Urinary bladder (tissue), 3 donors: ENCODE measurements at regions not wholly inside any gene's neighbourhood (a gene's known extent, or its start where the extent isn't known, plus 50 kb on each side); places are given as distances from the start of the nearest gene placed in this dataset.

Experiments used
- DNase-seq: peaks from one replicate; pipeline ENCODE4 v3.0.0-alpha.2; 2015; ENCODE audit errors: extremely low spot score
- H3K27ac ChIP-seq: one replicate; pipeline ENCODE4 v1.5.1; 2013; ENCODE audit warnings: low read depth, mild to moderate bottlenecking, moderate library complexity
- H3K36me3 ChIP-seq: one replicate; pipeline ENCODE4 v1.6.1; 2013; ENCODE audit warnings: mild to moderate bottlenecking, moderate library complexity; ENCODE audit not compliant: insufficient read depth
- H3K4me1 ChIP-seq: one replicate; pipeline ENCODE4 v1.6.1; 2013; ENCODE audit warnings: mild to moderate bottlenecking, moderate library complexity; ENCODE audit not compliant: insufficient read depth
- H3K4me3 ChIP-seq: one replicate; pipeline ENCODE4 v1.5.1; 2013; ENCODE audit warnings: low read depth, low read length
- WGBS: extraction: QIAGEN DNeasy Blood & Tissue Kit; methylation state at CpG from one replicate; pipeline ENCODE4 v1.1.7; 2013; 5-methylcytosine and 5-hydroxymethylcytosine counted together
- donor health status: healthy with polysubstance abuse.
- donor health status: healthy.

DNA sequence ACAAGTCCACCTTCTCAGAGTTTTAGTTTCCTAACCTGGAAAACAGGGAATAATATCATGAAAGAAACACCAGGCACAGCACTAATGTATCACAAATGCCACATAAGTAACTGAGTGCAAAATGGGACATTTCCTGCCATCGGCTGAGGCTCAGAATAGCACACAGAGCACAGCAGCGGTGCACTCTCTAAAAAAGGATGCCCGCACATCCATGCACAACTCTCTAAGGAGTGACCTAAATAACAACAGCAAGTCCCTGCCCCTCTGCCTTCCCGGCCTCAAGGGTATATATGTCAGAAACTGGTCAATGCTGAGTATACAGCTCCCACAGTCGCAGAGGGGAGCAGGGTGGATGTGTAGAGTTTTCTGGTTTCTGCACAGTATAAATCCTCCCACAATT, 100.1 kb upstream of the ERG start:
- Histone ChIP-seq H3K27ac (no peak overlapping the region), H3K36me3 (no peaks in the 10 kb centered on the region), H3K4me1 (no peaks in the 10 kb centered on the region), H3K4me3 (no peak overlapping the region)
- 85% methylated on average over 5 of the region's 5 CpGs for WGBS
- DNase-seq: no peak

DNA sequence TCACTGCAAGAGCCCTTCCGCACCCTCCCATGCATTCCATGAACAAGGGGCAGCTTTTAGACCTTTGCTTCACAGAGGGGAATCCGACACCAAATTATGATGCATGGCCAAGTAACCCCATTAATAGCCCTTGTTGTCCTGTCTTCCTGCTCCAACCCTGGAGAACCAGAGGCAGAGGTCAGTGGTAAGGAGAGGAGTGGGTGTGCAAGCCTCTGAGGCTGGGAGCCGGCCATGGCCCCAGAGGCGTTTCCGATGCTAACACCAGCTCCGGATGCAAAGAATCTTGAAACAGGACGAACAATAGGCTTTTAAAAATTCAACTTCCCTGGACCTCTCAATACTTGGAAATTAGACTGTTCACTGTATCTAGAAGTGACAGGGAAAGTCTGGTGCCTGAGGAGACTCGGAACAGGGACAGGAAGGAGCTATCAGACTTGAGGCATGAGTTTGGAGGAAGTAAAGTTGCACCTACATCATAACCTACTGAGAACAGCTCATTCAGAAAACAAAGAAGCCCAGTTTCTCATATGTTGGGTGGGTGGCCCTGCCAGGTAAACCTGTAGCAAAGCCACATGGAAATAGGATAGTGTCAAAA, 101.2 kb upstream of the ERG start:
- no peaks in the 10 kb centered on the region for H3K36me3 ChIP-seq
- no peak overlapping the region for H3K27ac ChIP-seq
- H3K4me3 ChIP-seq: no peak overlapping the region
- WGBS: 84% methylated on average over 8 of the region's 8 CpGs
- H3K4me1 ChIP-seq: no peaks in the 10 kb centered on the region
- DNase-seq: no peak

DNA sequence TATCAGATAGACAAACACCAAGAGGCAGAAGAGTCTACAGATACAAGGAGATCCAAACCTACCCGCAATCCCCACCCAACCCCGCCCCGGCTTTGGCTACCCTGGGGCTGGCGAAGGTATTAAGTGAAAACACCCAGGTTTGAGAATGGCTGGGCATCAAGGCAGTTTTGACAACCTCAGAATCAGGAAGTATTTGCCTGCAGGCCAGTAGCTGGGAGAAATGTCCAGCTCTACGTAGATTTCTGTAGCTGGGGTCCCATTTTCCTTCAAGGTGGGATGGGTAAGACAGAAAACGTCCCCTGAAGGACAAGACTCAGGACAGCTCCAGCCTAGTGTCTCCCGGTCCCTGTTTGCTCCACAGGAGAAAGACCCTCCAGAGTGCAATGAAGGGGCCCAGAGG, 101.8 kb upstream of the ERG start:
- WGBS: 95% methylated on average over 7 of the region's 7 CpGs
- no peak overlapping the region for H3K27ac ChIP-seq
- H3K4me3 ChIP-seq: no peak overlapping the region
- DNase-seq: no peak
- H3K36me3 ChIP-seq: no peaks in the 10 kb centered on the region
- H3K4me1 ChIP-seq: no peaks in the 10 kb centered on the region

DNA sequence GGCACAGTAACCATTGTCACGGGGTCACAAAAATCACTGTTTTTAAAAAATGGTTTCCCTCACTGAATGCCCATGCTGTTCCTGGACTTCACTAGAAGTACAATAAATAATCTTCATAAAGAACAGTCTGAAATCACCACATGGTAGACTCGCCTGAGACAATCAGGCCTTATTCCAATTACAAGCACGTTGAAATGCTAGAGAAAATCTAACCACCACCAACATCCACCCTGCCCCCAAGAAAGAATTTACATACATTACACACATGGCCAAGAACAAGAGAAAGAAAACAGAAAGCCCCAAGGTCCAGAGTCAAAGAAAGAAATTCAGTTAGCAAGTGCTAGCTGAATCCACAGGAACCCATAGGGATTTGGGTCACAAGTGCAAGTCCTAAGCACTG, 107.0 kb upstream of the ERG start:
- H3K36me3 ChIP-seq: no peaks in the 10 kb centered on the region
- no peaks in the 10 kb centered on the region for H3K4me1 ChIP-seq
- H3K4me3 ChIP-seq: no peak overlapping the region
- no peak overlapping the region for H3K27ac ChIP-seq
- no peak for DNase-seq
- 87% methylated on average over 3 of the region's 3 CpGs for WGBS

DNA sequence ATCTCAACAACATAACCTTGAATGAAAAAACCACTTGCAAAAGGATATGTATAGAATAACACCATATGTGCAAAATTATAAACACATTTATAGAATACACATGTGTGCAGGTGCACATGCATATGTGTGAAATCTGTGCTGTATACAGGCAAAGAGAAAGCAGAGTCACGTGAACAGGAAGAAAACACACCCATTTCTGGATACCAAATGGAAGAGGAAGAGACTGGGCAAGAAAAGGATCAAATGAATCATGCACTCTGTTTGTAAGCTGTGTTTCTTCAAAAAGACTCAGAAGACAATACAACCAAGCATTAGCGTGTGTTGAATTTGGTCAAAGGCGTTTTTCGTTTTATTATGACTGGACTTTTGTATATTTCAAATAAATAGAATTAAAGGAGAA, 111.3 kb upstream of the ERG start:
- Histone ChIP-seq H3K27ac (no peak overlapping the region), H3K36me3 (no peaks in the 10 kb centered on the region), H3K4me1 (no peaks in the 10 kb centered on the region), H3K4me3 (no peak overlapping the region)
- DNase-seq: no peak
- 80% methylated on average over 4 of the region's 4 CpGs for WGBS

DNA sequence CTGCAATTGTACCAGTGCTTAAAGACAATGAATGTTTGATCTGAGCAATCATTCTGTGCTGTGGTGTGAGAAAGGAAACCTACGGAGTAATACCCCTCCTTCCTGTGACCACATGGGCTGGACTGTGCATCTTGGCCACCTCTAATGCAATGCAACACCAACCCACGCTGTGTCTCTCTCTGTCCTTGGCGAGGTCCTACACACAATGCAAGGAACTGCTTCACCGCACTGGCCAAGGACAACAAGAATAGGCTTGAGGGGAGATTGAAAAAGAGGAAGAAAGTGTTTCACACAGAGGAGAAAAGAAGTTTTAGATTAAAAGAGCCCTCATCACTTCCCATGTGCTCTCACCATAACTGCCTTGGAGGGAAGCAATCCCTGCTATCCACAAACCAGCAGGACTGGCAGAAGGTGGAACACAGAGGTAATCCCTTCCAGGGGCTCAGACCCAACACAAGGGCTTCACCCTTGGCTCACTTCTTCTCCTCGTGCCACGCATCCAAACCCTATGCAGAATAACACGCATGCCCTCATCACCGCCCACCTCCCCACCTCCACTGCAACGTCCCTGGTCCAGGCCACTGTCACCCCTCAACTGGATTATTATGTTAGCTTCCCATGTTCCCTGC, 112.5 kb upstream of the ERG start:
- DNase-seq: no peak
- WGBS: 93% methylated on average over 9 of the region's 9 CpGs
- H3K27ac ChIP-seq: no peak overlapping the region
- no peaks in the 10 kb centered on the region for H3K36me3 ChIP-seq
- no peak overlapping the region for H3K4me3 ChIP-seq
- no peaks in the 10 kb centered on the region for H3K4me1 ChIP-seq

DNA sequence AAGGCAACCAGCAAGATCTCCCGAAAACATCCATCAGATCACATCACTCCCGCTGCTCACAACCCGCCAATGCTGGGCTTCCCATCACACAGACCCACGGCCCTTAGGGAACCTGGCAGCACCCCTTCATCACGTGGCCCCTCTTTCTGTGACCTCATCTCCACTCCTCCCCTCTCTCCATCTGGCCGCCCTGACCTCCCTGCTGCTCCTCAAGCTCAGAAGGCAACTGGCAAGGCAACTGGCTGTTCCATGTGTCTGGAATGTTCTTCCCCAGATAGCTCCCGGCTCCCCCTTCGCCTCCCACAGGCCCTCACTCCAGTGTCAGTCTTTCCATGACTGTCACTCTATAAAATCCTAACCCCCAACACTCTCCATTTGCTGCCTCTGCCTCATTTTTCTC, 113.0 kb upstream of the ERG start:
- Histone ChIP-seq H3K27ac (no peak overlapping the region), H3K36me3 (no peaks in the 10 kb centered on the region), H3K4me1 (no peaks in the 10 kb centered on the region), H3K4me3 (no peak overlapping the region)
- DNase-seq: no peak
- 67% methylated on average over 8 of the region's 8 CpGs for WGBS

DNA sequence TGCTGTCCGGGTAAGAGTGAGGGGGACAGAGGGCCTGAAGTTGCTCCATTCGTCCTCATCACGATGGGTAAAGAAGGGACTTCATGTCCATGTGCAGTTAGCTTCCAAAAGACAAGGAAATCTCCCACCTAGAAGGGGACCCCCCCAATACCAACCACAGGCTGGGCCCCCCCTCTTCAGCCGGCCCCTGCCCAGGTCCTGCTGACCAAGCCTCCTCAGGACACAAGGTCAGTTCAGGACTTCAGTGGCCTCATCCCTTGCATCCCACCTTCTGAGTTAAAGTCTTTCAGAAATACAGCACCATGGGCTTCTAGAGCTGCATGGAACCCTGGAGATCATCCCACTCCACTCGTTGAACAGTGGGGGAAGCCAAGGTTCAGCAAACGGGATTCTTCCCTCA, 115.4 kb upstream of the ERG start:
- 93% methylated on average over 6 of the region's 6 CpGs for WGBS
- Histone ChIP-seq H3K36me3 (no peaks in the 10 kb centered on the region), H3K4me1 (no peaks in the 10 kb centered on the region), H3K4me3 (no peak overlapping the region), H3K27ac (no peak overlapping the region)
- DNase-seq: no peak

DNA sequence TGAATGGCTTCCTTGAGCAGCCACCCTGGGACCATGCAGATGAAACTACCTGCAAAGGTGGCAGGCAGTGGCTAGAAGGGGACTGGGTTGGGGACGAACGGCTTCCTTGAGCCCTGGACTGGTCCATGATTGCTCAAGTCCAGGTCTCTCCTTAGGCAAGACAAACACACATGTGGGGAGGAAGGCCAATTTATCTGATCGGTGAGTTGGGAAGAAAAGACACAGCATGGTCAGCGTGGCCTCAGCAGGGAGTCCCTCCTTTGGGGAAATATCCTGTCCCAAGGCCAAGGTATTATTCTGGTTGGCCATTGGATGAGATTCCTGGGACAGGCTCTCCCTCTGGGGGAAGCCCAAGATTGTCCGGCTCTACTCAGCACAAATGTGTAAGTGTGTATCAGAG, 116.3 kb upstream of the ERG start:
- WGBS: 93% methylated on average over 5 of the region's 5 CpGs
- Histone ChIP-seq H3K4me3 (no peak overlapping the region), H3K27ac (no peak overlapping the region), H3K36me3 (no peaks in the 10 kb centered on the region), H3K4me1 (no peaks in the 10 kb centered on the region)
- DNase-seq: no peak

DNA sequence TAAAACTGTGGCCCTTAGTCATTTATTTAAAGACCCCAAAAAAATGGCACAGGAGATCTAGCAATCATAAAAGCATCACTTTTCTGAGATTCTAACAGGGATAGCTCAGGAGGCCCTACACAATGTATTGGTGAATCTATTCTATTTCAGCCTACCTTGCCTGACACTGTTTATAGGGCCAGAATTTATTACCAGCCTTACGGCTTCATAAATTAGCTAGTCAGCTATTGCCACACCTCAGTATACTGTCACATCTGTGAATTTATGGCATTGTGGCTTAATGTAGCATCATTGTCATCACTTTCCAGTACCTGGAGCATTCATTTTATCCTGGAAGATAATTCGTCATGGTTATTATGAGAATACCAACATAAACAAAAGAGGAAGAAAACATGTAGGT, 121.2 kb upstream of the ERG start:
- H3K4me3 ChIP-seq: no peak overlapping the region
- WGBS: 69% methylated on average over 2 of the region's 2 CpGs
- no peaks in the 10 kb centered on the region for H3K4me1 ChIP-seq
- H3K27ac ChIP-seq: no peak overlapping the region
- H3K36me3 ChIP-seq: no peaks in the 10 kb centered on the region
- DNase-seq: no peak

DNA sequence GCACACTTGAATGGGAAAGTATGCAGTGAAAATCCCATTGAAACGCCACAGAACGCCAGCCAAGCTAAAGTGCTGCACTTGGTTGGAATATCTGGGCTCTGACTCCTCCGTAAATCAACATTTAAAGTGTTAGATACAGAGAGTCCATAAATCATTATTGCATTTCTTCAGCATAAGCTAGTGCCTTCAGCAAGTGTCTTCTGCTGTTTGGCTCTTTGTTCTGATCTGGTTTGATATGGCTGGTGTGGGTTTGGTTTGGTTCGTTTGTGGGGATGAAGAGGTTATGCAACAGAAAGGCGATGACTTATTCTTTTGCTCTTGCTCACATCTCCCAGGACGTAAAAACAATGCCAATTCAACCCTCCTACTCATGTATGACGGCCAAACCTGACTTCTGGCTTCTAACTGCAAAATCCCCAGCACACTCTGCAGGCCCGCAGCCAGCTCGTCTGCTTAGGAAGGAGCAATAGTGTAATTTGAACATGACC, 121.8 kb upstream of the ERG start:
- no peaks in the 10 kb centered on the region for H3K4me1 ChIP-seq
- no peaks in the 10 kb centered on the region for H3K36me3 ChIP-seq
- no peak overlapping the region for H3K4me3 ChIP-seq
- peak; percentile 51 for DNase-seq
- no peak overlapping the region for H3K27ac ChIP-seq
- WGBS: 39% methylated on average over 9 of the region's 9 CpGs

DNA sequence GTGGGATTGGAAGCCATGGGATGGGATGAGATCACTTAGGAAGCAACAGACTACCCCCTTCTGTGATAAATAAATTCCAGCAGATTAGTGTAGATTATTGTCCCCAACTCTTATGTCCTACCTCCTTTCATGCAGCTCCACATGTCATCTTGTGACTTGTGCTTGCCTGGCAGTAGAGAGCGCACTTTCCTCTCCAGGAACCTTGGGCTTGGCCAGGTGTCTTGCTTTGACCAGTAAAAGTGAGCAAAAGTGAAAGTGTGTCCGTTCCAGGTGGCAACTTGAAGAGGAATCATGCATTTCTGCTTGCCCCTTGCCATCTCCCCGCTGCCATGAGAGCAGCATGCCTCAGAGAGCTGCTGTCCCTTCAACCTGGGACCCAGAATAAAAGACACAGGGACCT, 122.9 kb upstream of the ERG start:
- Histone ChIP-seq H3K36me3 (no peaks in the 10 kb centered on the region), H3K27ac (no peak overlapping the region), H3K4me1 (no peaks in the 10 kb centered on the region), H3K4me3 (no peak overlapping the region)
- no peak for DNase-seq
- 93% methylated on average over 3 of the region's 3 CpGs for WGBS

DNA sequence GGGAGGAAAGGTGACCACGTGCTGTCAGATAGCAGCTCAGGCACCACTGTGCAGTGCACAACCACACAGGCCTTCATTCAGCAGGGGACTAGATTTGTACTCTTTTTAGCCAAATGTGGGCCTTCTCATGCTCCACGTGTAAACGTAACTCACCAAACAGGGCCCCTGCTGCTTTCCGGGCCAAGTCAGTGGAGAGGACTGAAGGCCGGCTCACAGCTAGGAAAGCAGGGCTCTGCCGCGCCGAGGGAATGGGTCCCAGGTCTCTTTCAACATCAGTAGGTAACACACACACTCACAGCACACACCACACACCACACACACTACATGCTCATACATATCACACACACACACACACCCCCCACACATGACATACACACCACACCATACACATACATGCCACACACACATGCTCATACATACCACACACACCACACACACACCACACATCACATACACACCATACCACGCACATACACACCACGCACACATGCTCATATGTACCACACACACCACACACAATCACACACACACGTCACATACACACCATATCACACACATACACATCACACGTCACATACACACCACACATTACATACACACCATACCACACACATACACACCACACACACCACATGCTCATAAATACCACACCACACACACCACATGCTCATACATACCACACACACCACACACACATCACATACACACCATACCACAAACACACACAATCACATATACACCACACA, 124.0 kb upstream of the ERG start:
- WGBS: 93% methylated on average over 12 of the region's 12 CpGs
- H3K4me1 ChIP-seq: no peaks in the 10 kb centered on the region
- H3K36me3 ChIP-seq: no peaks in the 10 kb centered on the region
- no peak for DNase-seq
- no peak overlapping the region for H3K4me3 ChIP-seq
- H3K27ac ChIP-seq: no peak overlapping the region

DNA sequence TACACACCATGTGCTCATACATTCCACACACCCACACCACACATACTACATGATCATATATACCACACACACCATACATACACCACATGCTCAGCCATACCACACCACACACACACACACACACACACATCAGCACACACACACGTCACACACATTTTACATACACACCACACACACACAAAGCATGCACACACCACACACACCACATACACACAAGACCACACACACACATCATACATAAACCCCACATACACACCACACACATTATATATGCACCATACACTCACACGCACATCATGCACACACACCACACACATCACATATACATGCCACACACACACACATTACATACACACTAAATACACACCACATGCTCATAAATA, 124.5 kb upstream of the ERG start:
- Histone ChIP-seq H3K4me3 (no peak overlapping the region), H3K4me1 (no peaks in the 10 kb centered on the region), H3K27ac (no peak overlapping the region), H3K36me3 (no peaks in the 10 kb centered on the region)
- 47% methylated on average over 2 of the region's 2 CpGs for WGBS
- no peak for DNase-seq
